SK-N-MC (cell line): ENCODE measurements at regions not wholly inside any gene's neighbourhood (a gene's known extent, or its start where the extent isn't known, plus 50 kb on each side); places are given as distances from the start of the nearest gene placed in this dataset.

ENCODE experiments used
- EZH2 ChIP-seq: fragments of 200-600 bp; sonication (generic); IDR thresholded peaks from one replicate; pipeline ENCODE4 v1.6.1; 2017; ENCODE audit warnings: antibody characterized with exemption
- FOXP2 ChIP-seq: optimal IDR thresholded peaks from 2 replicates; pipeline ENCODE3; 2011; ENCODE audit warnings: mild to moderate bottlenecking, moderate library complexity; ENCODE audit not compliant: insufficient read depth; ENCODE audit errors: extremely low read length, control extremely low read depth
- POLR2AphosphoS5 ChIP-seq: IDR thresholded peaks from 2 replicates; pipeline ENCODE4 v1.6.1; 2012; ENCODE audit warnings: mild to moderate bottlenecking, low read depth, low read length, borderline replicate concordance

DNA sequence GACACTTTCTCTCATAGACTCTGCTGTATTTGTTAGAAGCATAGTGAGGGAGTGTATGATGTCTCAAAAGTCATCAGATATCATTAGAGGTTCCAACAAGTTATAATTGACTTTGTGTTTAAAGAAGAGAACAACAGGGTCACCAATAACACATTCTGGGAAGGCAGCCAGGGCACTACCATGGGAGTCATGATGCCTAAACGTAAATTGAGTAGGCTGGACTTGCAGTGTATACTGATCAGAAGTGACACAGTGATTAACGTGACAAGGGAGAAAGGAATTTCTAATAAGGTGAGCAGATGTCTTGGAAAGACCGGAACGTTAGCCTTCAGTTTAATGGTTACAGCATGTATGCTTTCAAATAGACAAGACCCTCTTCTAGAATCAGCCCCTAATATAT lies 973.2 kb downstream of the NCAM2 start:
- no peak for TF ChIP-seq EZH2
- TF ChIP-seq POLR2AphosphoS5, result no peak
- TF ChIP-seq FOXP2, result no peak
